HG03457 (cell line): ENCODE measurements at regions not wholly inside any gene's neighbourhood (a gene's known extent, or its start where the extent isn't known, plus 50 kb on each side); places are given as distances from the start of the nearest gene placed in this dataset.
"Not testable (repeated sequence)": the region's sequence is repeated elsewhere in the genome, so short reads cannot be mapped to it uniquely, and the experiment has no call there.

ENCODE experiments used
- ATAC-seq: cut with Tn5 transposase; IDR thresholded peaks from one replicate; pipeline ENCODE4 v1.9.1; 2021; ENCODE audit warnings: moderate number of reproducible peaks; ENCODE audit not compliant: unreplicated experiment

- no peak for ATAC-seq
Measured at GRCh38 chr16:66120656-66121055, 245.8 kb upstream of the CDH5 start.

DNA sequence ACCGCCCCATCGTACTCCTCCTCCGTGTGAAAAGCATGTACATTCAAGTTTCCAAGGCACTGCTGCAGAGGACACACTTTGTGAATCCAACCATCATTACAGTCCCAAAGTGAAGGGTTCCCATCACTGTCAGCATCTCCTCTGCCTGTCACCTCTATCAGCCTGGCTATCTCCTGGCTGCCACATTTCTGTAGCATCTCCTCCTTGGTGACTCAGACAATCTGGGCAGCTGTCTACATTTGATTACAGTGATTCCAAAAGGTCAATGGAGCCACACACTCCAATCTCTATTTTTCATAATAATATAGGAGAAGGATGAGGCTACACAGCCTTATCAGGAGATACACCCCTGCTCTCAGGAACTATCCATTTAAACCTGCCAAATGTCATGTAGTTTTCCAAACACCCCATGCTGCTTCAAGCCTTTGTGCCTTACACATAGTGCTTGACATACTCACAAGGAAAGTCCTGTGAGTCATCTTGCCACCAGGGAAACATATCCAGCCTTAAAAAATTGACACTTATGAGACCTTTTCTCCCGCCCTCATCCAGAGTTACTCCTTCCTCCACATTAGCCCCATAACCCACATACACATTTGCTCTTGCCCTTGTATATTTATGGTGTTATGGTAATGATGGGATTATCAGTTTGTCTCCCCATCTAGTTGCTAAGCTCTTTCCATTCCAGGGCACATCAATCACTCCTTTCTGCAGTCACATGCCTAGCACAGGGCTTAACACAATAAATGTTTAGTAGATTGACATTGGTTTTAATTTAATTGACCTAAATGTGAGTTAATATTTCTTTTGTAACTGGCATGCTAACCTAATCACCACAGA is 250.1 kb upstream of the CDH5 start:
- no peak for ATAC-seq

DNA sequence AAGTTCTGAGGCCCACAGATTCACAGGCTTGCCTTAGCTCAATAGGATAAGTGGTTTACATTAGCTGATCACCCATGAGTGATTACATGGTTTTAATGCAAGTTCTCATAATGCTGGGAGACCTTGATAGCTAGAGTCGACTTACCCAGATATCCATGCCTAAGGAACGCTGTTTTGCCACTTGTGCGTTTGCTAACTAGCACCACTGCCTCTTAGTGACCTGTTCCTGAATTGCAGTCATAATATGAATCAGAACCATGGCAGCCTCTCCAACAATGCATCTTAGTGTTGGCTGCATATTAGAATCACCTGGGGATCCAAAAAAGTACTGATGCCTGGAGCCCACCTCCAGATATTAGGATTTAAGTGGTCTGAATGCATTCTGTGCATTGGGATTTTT is 251.1 kb upstream of the CDH5 start:
- no peak for ATAC-seq

GRCh38 chr16:66113223-66113622 is 253.3 kb upstream of the CDH5 start:
- no peak for ATAC-seq

GRCh38 chr16:66109677-66110076 is 256.8 kb upstream of the CDH5 start:
- no peak for ATAC-seq

GRCh38 chr16:66107661-66108060 is 258.8 kb upstream of the CDH5 start:
- ATAC-seq, result no peak

GRCh38 chr16:66103211-66103610 is 263.3 kb upstream of the CDH5 start:
- no peak for ATAC-seq

DNA sequence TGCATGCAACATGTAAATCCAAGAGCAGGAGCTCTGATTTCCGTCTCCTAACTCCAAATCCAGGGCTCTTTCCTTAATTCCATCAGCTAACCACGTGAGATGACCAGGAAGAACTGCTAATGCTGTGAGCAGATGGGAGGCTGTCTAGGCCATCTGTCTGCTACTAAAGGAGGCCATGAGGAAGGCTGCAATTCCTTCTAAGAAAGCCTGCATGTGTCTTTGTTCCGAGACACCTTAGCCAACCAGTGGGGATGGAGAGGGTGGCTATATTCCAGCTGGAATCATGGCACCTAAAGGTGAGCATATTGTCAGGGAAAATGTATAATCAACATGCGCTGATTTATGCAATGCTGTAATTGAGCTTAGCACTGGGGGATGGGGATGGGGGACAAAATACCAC is 267.2 kb upstream of the CDH5 start:
- no peak for ATAC-seq

- ATAC-seq, result no peak
Measured at GRCh38 chr16:66097751-66098150, 268.7 kb upstream of the CDH5 start.

- no peak for ATAC-seq
Measured at GRCh38 chr16:66095676-66096075, 270.8 kb upstream of the CDH5 start.

DNA sequence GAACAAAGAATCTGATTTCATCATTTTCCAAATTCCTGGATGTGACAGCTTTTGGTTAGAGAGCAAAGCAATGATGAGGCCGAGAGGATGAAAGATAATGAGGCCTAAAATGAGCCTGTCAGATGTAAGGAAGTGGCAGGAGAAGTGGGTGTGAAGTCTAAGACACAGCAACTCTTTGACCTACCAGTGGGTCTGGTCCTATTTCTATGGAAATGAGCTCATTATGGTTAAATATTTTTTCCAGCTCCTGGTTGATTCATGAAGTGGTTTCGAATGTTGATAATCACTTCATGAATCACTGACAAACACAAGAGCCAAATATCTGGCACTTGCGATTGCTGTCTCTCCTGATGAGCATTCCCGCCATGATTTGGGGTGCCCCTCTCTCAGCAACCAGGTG is 273.3 kb upstream of the CDH5 start:
- ATAC-seq, result no peak

- no peak for ATAC-seq
Measured at GRCh38 chr16:66091471-66091891, 275.0 kb upstream of the CDH5 start.

- ATAC-seq, result no peak
Measured at GRCh38 chr16:66088681-66089080, 277.8 kb upstream of the CDH5 start.

DNA sequence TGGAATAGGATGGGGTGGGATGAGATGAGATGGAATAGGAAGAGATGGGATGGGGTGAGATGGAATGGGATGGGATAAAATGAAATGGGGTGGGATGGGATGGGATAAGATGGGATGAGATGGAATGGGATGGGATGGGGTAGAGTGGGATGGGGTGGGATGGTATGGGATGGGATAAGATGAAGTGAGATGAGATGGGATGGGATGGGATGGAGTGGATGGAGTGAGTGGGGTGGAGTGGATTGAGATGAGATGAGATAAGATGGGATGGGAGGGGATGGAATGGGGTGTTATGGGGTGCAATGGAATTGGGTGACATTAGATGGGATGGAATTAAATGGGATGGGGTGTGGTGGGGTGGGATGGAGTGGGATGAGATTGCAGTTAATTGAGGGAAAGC is 279.2 kb upstream of the CDH5 start:
- ATAC-seq, result no peak

DNA sequence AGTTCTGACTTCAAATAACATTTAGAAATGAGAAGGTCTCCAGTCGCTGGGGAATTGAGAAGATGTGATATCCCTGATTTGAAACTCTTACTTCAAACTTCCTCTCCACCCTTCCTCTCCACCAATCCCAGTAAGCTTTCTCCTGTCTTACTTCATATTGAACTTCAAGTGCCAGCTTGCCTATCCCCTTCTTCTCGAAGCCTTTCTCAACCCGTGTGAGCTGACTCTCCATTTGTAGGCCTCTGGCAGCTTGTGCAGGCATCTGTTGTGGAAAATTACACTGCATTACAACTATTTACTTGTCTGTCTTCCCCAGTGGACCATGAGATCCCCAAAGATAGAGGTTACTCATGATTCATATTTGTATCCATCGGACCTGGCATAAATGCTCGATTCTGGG is 280.8 kb upstream of the CDH5 start:
- ATAC-seq, result no peak

DNA sequence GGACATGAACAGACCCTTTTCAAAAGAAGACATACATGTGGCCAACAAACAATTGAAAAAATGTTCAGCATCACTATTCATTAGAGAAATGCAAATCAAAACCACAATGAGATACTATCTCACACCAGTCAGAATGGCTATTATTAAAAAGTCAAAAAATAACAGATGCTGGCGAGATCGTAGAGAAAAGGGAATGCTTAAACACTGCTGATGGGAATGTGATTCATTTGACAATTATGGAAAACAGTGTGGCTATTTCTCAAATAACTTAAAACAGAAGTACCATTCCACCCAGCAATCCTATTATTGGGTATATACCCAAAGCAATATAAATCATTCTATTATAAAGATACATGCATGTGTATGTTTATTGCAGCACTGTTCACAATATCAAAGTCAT is 281.8 kb upstream of the CDH5 start:
- not testable (repeated sequence) for ATAC-seq

DNA sequence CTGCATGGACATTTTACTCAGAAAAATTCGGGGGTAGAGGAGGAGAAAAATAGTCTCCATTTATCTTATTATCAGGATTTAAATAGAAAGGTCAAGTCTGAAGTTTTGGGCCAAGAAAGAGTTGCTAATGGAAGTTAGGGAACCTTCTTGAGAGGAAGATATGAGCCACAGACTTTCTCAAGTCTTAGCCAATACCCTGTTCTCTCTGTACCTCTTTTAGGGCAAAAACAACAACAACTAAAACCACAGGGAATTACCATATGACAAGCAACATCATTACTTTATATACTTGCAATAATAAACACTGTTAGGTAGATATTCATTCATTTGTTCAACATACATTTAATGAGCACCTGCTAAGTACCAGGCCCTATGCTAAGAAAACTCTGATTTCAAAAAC is 282.2 kb upstream of the CDH5 start:
- ATAC-seq, result no peak

- ATAC-seq, result no peak
Measured at GRCh38 chr16:66083171-66083570, 283.3 kb upstream of the CDH5 start.

GRCh38 chr16:66082424-66082823 is 284.1 kb upstream of the CDH5 start:
- no peak for ATAC-seq

DNA sequence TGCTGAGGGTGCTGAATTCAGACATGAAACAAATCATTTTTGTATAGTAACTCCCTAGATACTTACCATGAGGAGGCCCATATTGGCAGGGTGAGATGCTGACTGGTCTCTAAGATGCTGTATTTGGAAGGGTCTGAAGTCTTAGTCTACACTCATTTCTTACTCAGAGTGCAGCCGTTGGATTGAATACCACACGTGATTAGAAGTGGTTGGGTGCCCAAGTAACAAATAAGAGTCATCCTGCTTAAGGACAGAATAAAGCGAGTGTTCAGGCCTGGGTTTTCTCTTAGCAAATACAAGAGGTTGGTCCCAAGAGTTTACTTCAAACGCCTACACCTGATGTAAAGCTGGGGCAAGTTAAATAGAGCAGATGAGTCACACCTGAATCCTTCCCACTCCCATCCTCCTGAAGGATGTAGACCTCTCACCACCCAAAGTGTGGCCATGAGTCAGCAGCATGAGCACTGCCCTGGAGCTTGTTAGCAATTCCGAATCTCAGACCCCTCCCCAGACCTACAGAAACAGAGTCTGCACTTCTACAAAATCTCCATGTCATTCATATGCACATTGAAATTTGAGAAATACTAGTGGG is 284.6 kb upstream of the CDH5 start:
- no peak for ATAC-seq

GRCh38 chr16:66079671-66080334 is 286.7 kb upstream of the CDH5 start:
- no peak for ATAC-seq
